ENCODE measurements at regions not wholly inside any gene's neighbourhood (a gene's known extent, or its start where the extent isn't known, plus 50 kb on each side); places are given as distances from the start of the nearest gene placed in this dataset.

- no peak for DNase-seq (ENCODE audit: low read depth in 1 of 2, low spot score in 1 of 2)
- Histone ChIP-seq H3K27ac (replicated peaks) (no peak overlapping the region), H3K4me3 (replicated peaks; ENCODE audit: insufficient read depth, low read length) (no peak overlapping the region), H3K27me3 (ENCODE audit: insufficient read depth, poor library complexity, severe bottlenecking) (no peaks in the 10 kb centered on the region)
- no peak for TF ChIP-seq POLR2AphosphoS5 (IDR thresholded peaks at IDR 0.05; ENCODE audit: low read depth)
- TF ChIP-seq SPI1 (IDR thresholded peaks at IDR 0.05; ENCODE audit: borderline replicate concordance, low read depth): no peak
- TF ChIP-seq CTCF (IDR thresholded peaks at IDR 0.05; ENCODE audit: insufficient read depth, low read length): no peak
- TF ChIP-seq GABPA (IDR thresholded peaks at IDR 0.05; ENCODE audit: low read depth): no peak
- no peak for TF ChIP-seq REST (IDR thresholded peaks at IDR 0.05; ENCODE audit: insufficient replicate concordance, low read depth)
Observed at GRCh38 chr1:235006816-235007215, 121.8 kb downstream of the TOMM20 start.

GRCh38 chr1:235006132-235006721 lies 122.4 kb downstream of the TOMM20 start:
- DNase-seq (ENCODE audit: low read depth in 1 of 2, low spot score in 1 of 2): no peak
- no peaks in the 10 kb centered on the region for H3K27me3 ChIP-seq (ENCODE audit: insufficient read depth, poor library complexity, severe bottlenecking)
- H3K27ac ChIP-seq (replicated peaks): no peak overlapping the region
- TF ChIP-seq POLR2AphosphoS5 (IDR thresholded peaks at IDR 0.05; ENCODE audit: low read depth) (no peak), CTCF (IDR thresholded peaks at IDR 0.05; ENCODE audit: insufficient read depth, low read length) (no peak), GABPA (IDR thresholded peaks at IDR 0.05; ENCODE audit: low read depth) (no peak), REST (IDR thresholded peaks at IDR 0.05; ENCODE audit: insufficient replicate concordance, low read depth) (no peak), SPI1 (IDR thresholded peaks at IDR 0.05; ENCODE audit: borderline replicate concordance, low read depth) (no peak)
- no peak overlapping the region for H3K4me3 ChIP-seq (replicated peaks; ENCODE audit: insufficient read depth, low read length)

- no peak for DNase-seq (ENCODE audit: low read depth in 1 of 2, low spot score in 1 of 2)
- H3K4me3 ChIP-seq (replicated peaks; ENCODE audit: insufficient read depth, low read length): no peak overlapping the region
- no peaks in the 10 kb centered on the region for H3K27me3 ChIP-seq (ENCODE audit: insufficient read depth, poor library complexity, severe bottlenecking)
- no peak overlapping the region for H3K27ac ChIP-seq (replicated peaks)
- TF ChIP-seq SPI1 (IDR thresholded peaks at IDR 0.05; ENCODE audit: borderline replicate concordance, low read depth): no peak
- TF ChIP-seq REST (IDR thresholded peaks at IDR 0.05; ENCODE audit: insufficient replicate concordance, low read depth): no peak
Observed at GRCh38 chr1:235004840-235005391, 123.7 kb downstream of the TOMM20 start.

Data from HL-60 (cell line).